NCI-H69 (cell line): ENCODE measurements at regions not wholly inside any gene's neighbourhood (a gene's known extent, or its start where the extent isn't known, plus 50 kb on each side); places are given as distances from the start of the nearest gene placed in this dataset.

Experiments
- DNase-seq: peaks from one replicate; lab custom pipeline; 2025; lab: John Stamatoyannopoulos, UW

DNA sequence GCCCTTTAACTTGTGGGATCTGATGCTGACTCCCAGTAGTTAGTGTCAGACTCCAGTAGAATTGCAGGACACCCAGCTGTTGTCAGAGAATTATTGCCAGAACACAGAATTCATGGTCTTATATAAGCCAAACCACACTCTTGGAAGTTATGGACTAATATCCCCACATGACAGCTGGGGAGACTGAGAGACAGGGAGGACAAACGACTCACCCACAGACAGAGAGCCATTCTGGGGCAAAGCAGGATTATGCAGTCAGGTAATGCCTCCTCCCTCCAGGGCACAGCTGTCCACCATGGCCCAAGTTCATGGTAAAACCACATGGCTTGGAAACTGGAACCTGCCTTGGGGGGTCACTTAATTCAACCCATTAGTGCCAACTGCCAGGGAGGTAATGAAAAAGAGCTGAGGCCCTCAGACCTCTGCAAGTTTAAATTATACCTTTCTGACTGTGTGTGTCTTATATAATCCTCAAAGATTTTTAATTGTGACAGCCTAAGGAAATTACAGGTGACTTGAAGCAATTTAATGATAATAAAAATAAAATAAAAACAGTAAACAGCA is 299.5 kb downstream of the BUD13 start:
- peak; percentile 93 for DNase-seq

DNA sequence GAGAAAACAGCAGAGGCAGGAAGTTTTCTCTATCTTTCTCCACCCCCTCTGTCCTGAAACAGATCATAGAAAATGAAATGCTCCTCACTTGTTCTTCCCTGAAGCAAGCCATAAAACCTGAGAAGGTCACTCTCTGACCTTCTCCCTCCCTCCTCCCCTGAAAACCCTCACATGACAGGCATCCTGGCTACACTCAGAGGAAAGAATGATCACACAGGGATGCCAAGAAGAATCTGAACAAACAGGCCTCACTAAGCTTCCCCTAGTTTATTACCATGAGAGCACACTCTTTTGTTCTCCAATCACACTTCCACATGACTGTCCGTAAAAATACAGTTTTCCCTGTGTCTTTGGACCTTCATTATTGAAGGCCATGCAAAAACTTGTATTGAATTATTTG is 300.1 kb downstream of the BUD13 start:
- DNase-seq: peak; percentile 62

DNA sequence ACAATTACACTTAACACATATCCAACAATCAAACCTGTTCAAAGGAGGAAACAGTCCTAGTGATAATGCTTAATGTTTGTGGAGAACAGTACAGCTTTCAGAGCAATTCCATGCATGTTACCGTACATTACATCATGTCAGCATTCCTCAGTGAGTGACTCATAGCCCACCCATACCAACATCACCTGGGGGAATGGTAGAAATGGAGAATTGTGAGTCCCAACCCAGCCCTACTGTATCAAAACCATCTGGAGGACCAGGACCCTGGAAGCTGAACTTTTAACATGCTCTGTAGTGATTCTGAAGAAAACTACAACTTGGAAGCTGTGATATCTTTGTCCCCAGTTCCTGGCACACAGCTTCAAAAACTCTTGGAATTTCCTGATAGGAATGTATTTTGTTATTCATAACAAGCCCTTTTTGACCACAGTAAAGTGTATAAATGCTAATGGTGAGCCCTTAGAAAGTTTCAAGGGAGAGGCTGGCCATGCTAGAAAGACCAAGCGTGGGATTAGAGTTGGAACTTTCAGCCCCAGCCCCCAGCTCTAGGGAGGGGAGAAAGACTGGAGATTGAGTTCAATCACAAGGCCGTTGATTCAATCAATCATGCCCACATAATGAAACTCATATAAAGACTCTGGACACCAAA is 301.1 kb downstream of the BUD13 start:
- peak; percentile 34 for DNase-seq

DNA sequence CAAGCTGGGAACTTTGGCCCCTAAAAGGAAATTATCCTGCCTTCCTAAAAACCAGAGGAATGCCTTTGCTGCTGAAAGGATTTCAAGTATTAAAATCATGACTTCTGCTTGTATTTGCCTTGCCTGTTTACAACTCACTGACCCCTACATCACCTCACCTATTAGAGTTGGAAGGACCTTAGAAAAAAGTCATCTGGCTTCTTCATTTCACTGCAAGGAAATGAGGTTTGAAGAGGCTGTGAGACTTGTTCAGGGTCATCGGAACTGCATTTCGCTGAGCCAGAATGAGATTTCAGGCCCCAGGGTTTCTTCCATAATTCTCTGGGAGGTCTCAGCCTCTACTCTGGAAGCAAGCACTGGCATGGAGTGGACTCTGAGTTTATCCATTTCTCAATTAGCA is 304.1 kb downstream of the BUD13 start:
- peak; percentile 86 for DNase-seq

DNA sequence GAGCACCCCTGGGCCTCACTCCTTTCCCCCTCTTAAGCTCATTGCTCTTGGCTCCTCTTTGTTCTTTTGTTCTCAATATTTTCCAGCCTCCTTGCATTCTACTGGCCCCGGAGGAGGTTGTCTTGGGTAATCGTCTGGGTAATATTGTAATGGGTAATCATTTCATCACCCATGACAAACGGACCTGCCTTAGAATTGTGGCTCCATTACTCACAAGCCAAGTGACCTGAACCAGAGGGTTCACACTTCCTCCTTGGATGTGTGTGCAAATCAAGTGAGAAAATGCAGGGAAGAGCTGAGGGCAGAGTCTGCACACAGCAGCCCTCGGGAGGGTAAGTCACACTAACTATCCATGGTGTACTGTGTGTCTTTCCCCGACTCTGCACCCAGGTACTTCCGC is 305.0 kb downstream of the BUD13 start:
- peak; percentile 84 for DNase-seq

DNA sequence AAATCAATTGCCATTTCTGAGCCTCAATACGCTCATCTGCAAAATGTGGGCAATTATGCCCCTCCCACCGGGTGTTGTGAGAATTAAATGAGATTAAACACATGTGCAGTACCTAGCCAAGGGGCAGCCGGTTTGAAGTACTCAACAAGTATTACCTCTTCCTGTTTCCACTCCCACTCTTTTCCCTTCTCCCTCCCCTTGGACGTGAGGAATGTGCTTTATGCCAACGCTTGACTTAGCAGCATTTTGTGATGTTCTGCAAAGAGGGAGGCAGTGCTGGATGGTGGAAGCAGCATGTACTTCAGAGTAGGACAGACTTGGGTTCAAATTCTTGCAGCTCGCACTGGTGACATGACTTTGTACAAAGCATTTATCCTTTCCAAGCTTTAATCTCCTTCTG is 306.0 kb downstream of the BUD13 start:
- no peak for DNase-seq

GRCh38 chr11:116466191-116466590 is 306.6 kb downstream of the BUD13 start:
- DNase-seq: no peak

DNA sequence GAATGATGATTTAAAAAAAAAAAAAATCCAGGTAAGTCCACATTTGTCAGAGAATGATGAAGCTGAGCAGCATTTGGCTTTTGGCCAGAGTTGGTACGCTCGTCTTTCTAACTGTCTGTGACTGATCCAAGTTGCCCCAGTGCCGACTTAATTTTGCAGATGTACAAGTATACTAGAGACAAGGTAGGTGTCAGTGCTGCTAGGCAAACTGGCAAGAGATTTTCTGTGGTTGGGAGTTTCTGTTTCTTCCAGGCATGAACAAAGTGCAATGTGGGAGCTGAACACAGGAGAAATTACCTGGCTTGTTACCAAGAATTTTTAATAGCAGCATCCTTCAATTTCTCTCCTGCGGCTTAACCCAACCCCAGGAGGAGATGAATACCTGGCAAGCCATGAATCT is 307.7 kb downstream of the BUD13 start:
- DNase-seq: peak; percentile 48

DNA sequence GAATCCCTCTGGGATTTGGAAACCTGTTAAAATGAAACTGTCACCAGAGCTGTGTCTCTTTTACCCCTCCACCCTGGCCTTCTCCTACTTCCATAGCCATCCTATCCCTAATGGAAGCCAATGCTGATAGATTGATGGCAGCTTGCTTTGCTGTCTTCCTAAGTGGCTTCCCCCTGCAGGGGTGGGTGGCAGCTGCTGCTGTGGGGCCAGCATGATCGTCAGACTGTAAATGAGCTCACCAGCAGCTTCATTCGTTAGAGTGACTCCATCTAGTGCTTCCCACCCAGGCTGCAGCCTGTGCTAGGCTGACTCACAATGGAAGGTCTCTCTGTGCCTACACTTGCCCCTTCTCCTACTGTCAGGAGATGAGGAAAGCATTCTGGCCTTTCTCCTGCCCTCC is 311.0 kb downstream of the BUD13 start:
- DNase-seq: peak; percentile 94

GRCh38 chr11:116460156-116460920 is 312.4 kb downstream of the BUD13 start:
- peak; percentile 48 for DNase-seq

GRCh38 chr11:116459185-116460045 is 313.4 kb downstream of the BUD13 start:
- peak; percentile 45 for DNase-seq

GRCh38 chr11:116458546-116458945 is 314.2 kb downstream of the BUD13 start:
- DNase-seq: no peak

DNA sequence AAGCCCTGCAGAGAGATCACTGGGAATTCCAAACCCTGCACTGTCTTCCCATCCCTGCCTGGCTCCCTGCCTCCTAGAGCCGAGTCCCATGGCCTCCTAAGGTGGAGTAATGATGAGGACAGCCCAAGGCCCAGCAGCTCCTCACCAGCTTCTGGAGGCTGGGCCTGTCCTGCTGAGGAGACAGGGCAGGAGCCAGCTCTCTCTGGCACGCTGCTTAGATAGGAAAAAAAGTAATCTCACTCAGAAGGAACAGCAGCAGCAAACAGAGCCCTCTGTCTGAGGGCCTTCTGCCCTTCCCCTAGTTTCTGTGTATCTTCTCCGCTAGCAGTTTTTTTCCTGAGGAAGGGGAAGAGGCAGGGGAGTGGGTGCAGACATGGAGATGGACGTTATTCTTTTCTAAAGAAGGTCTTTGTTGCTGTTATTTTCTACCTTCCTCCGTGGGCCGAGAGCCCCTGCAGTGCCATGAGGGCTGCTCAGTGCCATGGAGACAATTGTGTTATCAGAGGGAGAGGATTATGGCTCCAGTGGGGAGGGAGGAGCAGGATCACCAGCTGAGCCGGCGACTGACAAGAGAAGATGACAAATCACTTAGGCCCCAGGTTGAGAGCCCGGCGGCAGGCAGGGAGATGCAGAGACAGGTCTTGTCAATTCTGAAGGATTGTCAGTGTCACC is 315.3 kb downstream of the BUD13 start:
- peak; percentile 94 for DNase-seq

- peak; percentile 82 for DNase-seq
Measured at GRCh38 chr11:116454951-116455350, 317.8 kb downstream of the BUD13 start.

DNA sequence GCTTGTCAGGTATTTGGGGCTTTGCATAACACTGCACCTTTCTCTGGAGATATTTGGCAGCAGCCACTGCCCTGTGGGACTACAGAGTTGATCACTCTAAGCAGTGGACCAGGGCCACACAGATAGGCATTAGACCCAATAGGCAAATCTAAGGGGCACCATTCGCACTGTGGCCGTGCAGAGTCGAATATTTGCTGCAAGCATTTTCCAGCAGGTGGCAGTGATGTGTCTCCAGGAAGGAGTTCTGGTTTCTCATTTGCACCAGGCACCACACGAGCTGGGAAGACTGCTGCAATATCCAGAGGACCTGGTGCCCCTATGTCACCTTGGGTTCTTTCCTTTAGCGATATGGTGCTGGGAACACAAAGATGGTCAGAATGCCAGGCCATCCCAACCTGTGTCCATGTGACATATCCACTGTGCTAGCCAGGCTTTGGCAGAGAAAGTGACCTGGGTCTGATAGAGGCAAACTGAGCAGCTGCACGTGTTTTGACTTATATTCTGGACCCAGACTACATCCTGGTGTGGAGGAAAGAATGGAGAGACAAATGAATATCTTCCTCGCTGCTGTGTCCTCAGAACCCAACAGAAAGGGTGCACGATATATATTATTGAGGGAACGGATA is 318.7 kb downstream of the BUD13 start:
- DNase-seq: peak; percentile 85

DNA sequence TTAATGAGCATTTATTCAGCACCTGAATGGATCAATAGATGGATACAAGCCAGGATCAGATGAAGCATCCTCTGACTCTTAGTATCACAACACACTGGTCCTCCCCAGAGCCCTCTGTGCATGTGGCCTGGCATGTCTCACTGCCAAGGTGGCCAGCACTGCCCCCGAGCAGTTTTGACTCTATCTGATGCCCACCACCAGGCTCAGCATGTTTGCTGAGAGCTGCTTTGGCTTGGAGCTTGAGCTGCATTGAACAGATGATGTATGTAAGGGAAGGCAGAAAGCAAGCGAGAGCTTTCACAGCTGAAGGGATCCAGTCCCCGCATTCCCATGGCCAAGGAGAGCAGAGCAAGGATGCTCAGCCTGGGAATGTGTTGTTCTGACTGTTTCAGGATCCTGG is 320.3 kb downstream of the BUD13 start:
- DNase-seq: no peak

DNA sequence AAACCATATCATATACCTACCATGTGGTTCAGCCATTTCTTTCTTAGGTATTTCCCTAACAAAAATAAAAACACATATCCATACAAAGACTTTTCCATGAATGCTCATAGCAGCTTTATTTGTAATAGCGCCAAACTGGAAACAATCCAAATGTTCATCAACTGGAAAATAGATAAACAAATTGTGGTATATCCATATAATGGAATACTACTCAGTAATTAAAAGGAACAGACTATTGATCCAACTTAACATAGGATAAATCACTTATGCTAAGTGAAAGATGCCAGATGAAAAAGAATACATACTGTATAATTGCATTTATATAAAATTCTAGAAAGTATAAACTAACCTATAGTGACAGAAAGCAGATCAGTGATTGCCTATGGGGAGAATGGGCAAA is 323.3 kb downstream of the BUD13 start:
- no peak for DNase-seq

DNA sequence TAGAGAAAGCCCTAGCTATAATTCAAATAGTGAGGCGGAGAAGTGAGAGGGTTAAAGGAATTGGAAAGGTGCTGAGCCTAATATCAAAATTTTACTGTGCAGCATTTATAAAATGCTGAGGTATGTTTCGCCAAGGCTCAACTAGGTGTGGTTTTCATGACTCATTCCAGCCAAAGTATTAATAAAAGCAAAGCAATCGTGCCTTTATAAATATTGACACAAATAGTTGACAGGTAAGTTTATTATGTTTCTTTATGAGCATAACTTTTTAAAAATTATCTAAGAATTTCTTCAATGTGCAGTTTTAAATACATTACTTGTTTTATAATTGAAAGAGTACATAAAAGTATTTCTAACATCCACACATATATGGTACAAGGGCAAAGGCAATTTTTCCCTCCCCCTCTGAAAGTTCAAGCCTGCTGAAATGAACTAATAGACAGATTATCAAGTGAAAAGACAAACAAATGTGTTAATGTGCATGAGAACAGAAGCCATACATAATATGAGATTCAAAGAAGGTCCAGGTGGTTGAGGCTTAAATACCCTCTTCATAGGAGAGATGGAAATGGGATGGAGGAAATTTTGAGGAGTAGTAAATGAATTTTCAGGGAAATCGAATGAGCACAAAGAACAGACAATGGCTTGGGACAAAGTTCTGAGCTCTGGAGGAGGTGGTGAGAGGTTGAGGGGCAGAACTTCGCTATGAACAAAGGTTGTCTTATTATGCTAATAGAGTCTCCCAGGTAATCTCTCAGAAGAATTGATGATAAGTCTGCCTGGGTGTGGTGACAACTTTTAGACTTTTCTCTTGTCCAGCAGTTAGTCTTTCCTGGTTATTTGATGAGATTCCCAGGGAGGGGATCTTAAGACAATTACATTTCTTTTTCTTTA is 326.5 kb downstream of the BUD13 start:
- peak; percentile 54 for DNase-seq

DNA sequence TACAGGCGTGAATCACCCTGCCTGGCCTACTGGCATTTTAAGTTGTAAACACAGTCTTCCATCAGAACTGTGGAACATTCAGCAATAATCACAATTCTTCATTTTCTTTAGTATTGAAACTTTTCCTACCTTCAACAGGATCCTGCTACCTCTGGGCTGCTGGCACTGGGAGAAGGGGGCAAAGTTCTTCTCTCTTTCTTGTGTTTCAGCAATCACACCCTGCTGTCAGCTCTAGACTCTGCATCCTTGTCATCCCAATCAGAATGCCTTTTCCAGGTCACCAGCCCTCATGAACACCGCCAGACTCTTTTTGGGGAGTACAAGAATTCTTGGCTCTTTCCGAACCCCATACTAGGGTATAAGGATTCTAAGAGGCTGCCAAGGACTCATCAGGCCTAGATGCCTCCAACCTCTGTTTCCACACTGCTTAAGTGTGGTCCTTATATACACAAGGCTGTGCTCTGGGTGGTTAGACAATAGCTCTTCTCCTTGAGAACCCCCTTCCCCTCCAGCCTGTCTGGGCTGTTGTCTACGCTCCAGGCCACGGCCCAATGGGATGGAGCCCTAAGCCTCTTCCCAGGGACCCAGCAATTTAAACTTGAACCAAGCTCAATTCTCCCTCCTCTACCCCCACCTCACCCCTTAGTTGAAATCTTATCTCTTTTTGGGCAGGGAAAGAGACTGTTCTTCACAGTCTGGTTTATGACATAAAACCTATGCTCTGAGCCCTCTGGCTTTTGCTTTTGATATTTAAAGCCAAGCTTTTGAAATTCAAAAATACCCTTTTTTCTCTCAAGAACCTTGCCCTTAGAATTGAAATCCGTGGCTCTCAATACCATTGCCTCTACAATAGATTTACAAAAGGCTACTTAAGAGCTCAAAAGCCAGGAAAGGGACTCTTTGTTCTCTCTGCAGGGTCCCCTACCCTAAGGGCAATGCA is 327.4 kb downstream of the BUD13 start:
- DNase-seq: peak; percentile 86
